ENCODE measurements at regions not wholly inside any gene's neighbourhood (a gene's known extent, or its start where the extent isn't known, plus 50 kb on each side); places are given as distances from the start of the nearest gene placed in this dataset.

DNA sequence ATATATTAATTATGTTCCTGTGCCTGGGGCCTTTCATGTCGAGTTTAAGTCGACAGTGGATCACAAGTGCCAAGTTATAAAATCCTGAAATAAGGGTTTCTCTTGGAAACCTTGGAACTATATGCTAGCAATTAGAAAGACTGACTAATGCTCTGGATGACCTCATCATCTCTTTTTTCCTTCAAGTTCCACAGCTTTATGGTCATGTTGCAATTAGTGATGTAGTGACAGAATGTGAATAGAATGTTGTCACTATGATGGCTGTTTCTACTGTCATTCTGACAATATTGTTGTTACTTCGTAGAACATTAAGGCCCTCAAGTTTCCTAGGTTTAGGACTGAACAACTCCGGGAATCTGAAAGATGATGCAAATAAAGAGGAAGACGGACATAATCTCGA lies 368.0 kb upstream of the SEMA6A start:
- no peak for DNase-seq (ENCODE audit: low read depth)

DNA sequence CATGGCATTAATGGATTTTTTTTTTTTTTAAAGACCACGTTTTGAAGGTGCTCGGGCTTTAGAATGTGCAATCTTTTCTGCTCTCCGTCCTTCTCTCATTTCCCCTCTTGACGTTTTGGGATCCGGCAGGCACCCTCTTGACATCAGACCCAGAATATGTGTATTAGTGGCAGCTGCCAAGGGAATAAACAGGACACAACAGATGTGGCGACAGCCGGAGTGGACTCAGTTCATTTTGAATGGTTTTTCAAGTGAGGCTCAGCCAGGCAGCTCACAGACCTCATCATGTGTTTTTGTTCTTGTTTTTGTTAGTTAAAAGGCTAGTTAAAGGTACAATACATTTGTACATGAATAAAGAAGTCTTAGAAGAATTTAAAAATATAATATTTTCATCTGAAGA lies 365.0 kb upstream of the SEMA6A start:
- in situ Hi-C loops (cut with HindIII; ENCODE audit: low pct_unique_long_range_greater_than_20kb, low sequenced_read_pairs), result no loop called here
- DNase-seq (ENCODE audit: low read depth), result no peak

More for the DNA sequence above, 368.0 kb upstream of the SEMA6A start:
- in situ Hi-C loops (cut with HindIII; ENCODE audit: low pct_unique_long_range_greater_than_20kb, low sequenced_read_pairs), result no loop called here

DNA sequence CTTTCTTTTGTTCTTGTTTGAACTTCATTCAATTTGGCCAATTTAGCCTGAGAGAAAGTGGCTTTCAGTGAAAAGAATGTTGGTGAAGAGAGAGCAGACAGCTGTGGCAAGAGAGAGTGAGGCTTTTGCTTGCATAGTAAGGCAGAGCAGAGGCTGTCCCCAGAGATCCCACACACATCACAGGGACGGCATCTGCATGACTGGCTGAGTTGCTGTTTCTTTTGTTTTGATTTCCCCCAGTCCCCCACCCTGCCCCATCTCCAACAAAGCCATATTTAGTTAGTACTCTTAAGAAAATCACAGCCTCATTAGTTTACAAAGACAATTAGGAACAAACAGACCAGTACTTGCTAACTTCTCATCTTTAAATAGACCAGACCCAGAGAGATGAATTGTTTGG lies 363.9 kb upstream of the SEMA6A start:
- no peak for DNase-seq (ENCODE audit: low read depth)
- in situ Hi-C loops (cut with HindIII; ENCODE audit: low pct_unique_long_range_greater_than_20kb, low sequenced_read_pairs), result no loop called here

DNA sequence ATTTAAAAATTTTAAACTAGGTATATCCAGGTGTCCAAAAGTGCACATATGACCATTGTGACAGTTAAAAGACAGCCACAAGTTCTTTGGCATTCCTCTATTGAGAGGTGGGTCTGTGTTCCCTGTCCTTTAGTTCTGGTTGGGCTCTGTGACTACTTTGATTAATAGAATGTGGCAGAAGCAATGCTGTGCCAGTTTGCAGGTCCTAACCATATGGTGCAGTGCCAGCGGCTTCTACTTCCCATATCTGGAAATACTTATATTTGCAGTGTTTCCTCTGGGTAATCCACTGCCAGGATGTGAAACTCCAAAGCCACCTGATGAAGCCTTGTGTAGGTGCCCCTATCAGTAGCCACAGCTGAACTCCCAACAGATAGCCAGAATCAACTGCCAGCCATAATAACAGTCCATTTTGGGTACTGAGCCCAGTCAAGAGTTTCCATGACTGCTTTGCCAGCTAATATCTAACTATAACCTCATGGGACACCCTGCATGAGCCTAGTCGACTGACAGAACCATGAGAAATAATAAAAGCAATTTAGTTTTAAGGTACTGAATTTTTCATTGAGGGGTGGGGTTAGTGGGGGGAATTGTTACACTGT lies 361.0 kb upstream of the SEMA6A start:
- DNase-seq (ENCODE audit: low read depth), result no peak
- in situ Hi-C loops (cut with HindIII; ENCODE audit: low pct_unique_long_range_greater_than_20kb, low sequenced_read_pairs), result no loop called here

DNA sequence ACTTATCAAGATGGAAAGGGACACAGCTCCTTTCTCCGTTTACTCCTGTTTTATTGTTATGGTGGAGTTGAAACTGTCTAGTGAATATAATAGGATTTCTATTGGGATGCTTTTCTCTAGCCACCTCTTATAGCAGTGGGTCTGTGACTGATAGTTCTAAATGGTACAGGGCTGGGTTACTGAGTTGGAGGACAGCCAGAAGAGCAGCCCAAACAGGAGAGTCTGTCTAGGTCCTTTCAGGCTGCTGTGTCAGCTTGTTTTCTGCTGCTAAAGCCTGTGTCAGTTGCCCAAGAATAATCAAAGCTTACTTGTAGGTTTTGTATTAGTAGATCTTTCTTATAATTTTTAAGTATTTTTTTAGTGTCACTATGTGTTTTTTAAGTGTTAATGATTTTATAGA lies 356.0 kb upstream of the SEMA6A start:
- no peak for DNase-seq (ENCODE audit: low read depth)
- in situ Hi-C loops (cut with HindIII; ENCODE audit: low pct_unique_long_range_greater_than_20kb, low sequenced_read_pairs), result no loop called here

DNA sequence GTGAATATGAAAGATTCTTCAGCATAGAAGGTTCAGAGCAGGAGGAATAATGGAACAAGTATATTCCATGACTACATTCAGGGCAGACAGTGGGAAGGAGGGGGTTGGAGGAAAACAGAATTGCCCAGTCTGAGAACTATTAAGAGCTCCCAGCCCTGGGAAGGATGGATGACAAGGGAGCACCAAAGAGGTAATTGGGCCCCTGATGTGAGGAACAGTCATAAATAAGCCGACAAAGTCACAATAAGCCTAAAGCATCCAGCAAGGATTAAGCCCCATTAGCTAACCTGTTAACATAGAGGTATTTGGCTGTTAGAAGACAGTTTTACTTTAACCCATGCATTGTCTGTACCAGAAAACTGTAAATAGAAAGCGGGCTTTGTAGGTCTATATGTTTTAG lies 348.7 kb upstream of the SEMA6A start:
- DNase-seq (ENCODE audit: low read depth), result no peak
- in situ Hi-C loops (cut with HindIII; ENCODE audit: low pct_unique_long_range_greater_than_20kb, low sequenced_read_pairs), result no loop called here

DNA sequence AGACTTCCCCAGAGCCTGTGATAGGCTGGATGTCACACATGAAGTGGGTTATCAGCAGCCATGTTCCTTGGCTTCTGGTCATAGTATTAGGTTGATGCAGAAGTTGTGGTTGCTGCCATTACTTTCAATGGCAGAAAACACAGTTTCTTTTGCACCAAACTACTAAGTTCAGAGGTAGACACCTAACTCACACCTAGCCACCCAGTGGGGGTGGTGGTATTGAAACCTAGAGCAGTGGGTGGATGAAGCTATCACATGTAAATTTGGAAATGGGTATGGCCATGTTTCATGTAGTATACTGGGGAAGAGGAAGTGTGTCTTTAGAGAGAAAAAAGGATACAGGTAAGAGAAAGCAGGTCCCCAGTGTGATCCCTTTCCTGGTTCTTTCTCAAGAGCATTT lies 347.9 kb upstream of the SEMA6A start:
- in situ Hi-C loops (cut with HindIII; ENCODE audit: low pct_unique_long_range_greater_than_20kb, low sequenced_read_pairs), result no loop called here
- DNase-seq (ENCODE audit: low read depth), result no peak

DNA sequence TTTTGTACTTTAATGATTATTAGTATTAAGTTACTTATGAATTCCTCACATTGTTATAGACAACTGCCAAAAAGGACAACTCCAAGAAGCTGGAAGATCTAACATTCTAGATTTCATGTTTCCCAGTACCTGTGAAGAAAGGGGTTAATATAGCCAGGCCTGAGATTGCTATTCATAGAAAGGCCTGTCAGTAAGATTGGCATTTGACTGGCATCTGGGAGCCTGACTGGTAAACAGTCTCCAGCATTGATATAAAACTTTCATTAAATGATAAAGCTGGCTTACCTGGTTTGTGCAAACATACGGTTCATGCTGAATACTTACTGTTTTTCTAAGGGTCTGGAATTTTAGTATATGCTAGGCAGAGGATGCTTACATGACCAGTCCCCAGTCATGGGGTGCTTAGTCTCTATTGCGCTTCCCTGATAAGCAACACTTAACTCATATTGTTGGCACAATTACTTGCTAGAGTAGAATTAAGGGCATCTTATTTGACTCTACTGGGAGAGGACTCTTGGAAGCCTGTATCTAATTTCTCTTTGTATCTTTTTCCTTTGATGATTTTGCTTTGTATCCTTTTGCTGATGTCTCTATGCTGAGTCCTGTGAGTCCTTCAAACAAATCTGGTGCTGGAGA lies 340.4 kb upstream of the SEMA6A start:
- DNase-seq (ENCODE audit: low read depth), result no peak
- in situ Hi-C loops (cut with HindIII; ENCODE audit: low pct_unique_long_range_greater_than_20kb, low sequenced_read_pairs), result no loop called here

DNA sequence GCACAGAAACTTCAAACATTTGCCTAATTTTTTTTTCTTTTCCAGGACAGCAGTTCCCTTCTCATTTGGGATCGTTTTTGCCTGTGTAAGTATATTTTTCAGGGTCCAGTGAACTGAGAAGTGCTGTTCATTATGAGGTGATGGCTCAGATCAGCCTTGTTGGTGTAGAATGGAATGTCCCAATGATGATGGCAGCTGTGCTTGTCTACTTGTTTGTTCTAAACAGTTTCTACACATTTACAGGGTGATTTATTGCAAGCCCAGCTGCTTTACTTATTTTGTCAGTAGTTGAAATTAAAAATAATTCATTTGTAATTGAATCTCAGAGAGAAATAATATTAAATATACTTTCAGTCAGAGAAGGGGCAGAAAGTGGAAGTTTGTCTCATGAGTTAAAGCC lies 337.6 kb upstream of the SEMA6A start:
- in situ Hi-C loops (cut with HindIII; ENCODE audit: low pct_unique_long_range_greater_than_20kb, low sequenced_read_pairs), result no loop called here
- no peak for DNase-seq (ENCODE audit: low read depth)

DNA sequence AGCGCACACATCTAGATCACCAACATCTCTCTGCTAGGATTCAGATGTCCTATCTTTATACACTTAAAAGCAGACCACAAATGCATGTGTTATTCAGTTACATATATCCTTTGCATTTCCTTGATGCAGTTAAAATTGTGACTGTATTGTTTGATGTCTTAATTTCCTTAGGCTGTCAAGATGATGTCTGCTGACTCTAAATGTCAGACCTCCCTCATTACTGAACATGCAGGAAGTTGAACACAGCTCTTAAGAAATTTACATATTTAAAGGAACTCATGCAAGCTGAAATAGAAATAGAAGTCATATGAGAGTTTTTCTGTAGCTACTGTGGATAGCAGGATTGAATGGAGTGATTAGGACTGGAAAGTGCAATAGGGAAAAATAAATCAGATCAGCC lies 336.5 kb upstream of the SEMA6A start:
- DNase-seq (ENCODE audit: low read depth), result no peak
- in situ Hi-C loops (cut with HindIII; ENCODE audit: low pct_unique_long_range_greater_than_20kb, low sequenced_read_pairs), result no loop called here

DNA sequence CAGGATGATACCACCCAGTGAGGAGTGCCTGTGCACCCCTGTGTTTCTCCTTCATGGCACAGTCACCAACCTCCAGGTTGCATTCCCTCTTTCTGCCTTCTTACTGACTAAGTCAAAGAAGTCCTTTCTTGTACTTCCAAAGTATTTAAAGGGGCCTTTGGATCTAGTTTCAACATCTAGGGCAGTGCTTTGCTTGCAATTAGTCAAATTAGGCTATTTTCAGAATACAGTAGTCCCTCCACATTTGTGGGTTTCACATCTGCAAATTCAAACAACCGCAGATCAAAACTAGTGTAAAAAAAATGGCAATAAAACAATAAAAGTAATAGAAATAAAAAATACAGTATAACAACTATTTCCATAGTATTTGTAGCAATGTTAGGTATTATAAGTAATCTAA lies 333.9 kb upstream of the SEMA6A start:
- DNase-seq (ENCODE audit: low read depth), result no peak
- in situ Hi-C loops (cut with HindIII; ENCODE audit: low pct_unique_long_range_greater_than_20kb, low sequenced_read_pairs), result no loop called here

DNA sequence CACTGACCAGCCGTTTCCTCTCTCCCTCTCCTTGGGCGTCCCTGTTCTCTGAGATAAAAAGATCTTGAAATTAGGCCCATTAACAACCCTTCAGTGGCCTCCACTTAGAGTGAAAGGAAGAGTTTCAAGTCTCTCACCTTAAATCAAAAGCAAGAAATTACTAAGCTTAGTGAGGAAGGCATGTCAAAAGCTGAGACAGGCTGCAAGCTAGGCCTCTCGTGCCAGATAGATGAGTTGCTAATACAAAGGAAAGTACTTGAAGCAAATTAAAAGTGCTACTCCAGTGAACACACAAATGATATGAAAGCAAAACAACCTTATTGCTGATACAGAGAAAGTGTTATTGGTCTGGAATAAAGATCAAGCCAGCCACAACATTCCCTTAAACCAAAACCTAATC lies 331.3 kb upstream of the SEMA6A start:
- DNase-seq (ENCODE audit: low read depth), result no peak
- in situ Hi-C loops (cut with HindIII; ENCODE audit: low pct_unique_long_range_greater_than_20kb, low sequenced_read_pairs), result no loop called here

DNA sequence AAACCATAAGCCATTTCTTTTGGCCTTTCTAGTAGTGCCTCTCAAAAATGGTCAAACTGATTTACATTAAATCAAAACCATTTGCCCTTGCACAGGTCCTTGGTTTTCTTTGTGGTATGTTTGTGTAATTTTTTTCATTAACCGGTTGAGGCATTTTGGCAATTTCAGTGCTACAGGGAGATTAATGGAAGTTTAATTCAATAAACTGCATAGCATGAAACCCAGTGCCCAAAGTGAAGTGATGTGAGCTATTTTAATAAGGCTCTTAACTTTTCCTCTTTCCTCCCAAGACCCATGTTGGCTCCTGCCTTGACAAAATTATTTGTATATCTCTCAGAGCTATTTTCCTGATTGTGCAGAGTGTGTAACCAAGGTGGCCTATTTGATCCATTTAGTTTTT lies 326.2 kb upstream of the SEMA6A start:
- in situ Hi-C loops (cut with HindIII; ENCODE audit: low pct_unique_long_range_greater_than_20kb, low sequenced_read_pairs), result no loop called here
- no peak for DNase-seq (ENCODE audit: low read depth)

DNA sequence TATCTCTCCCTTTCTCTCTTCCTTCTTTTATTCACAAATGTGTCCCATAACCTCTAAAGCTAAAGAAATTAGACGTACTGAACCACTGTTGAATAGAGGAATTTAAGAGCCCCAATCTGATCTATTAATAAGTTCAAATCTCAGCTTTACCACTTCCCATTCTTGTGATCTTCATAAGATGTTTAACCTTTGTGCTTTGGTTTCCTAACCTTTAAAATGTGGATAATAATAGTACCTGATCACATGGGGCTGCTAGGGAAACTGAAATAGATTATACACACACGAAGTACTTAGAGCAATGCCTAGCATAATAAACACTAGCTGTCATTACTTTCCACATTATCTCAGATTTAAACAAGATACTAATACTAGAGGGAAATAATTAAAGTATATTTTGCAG lies 324.3 kb upstream of the SEMA6A start:
- in situ Hi-C loops (cut with HindIII; ENCODE audit: low pct_unique_long_range_greater_than_20kb, low sequenced_read_pairs), result no loop called here
- no peak for DNase-seq (ENCODE audit: low read depth)

DNA sequence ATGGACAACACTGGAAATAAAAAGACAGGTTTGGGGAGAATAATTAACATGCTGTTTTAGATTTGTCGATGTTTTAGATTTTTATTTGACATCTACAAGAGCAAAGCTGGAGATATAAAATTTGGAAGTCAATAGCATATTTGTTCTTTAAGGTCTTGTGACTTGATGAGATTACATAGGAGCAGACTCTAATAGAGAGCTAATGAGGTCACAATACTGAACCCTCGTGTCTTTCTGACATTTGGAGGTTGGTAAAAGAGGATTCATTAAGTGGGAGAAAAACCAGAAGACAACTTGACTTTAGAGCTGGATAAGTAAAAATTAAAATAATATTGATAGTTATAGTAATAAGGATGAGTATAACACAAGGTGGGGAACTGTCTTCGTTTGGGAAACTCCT lies 322.7 kb upstream of the SEMA6A start:
- in situ Hi-C loops (cut with HindIII; ENCODE audit: low pct_unique_long_range_greater_than_20kb, low sequenced_read_pairs), result no loop called here
- DNase-seq (ENCODE audit: low read depth), result no peak

DNA sequence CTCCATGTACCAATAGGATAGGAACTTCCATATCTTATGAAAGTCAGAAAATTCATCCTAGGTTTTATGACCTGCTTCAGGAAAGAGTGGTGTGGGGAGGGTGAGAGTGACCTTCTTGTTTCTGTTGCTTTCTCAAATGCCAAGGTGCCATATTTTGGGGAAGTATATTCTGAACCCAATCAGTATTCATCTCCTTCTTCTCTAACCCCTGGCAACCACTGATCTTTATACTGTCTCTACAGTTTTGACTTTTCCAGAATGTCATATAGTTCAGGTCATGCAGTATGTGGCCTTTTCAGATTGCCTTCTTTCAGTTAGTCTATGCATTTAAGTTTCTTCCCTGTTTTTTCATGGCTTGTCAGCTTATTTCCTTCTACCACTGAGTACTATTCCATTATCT lies 321.4 kb upstream of the SEMA6A start:
- DNase-seq (ENCODE audit: low read depth), result no peak
- in situ Hi-C loops (cut with HindIII; ENCODE audit: low pct_unique_long_range_greater_than_20kb, low sequenced_read_pairs), result no loop called here

DNA sequence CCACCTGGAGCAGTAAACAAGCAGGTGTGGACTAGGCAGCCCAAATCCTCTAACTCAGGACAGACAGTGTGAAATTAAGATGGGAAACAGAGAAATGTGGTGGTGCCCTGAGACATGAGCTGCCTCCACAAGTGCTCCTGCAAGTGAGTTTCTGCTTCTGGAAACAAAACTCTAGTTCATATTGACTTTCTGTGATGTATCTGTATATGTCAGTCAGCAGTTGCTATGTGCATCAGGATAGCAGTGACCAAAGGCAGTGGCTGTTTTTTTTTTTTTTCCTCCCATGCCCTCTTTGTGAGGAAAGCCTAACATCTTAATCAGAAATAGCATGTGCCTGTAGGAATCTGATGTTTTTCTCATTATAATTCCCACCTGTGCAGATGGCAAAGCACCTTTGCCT lies 318.4 kb upstream of the SEMA6A start:
- in situ Hi-C loops (cut with HindIII; ENCODE audit: low pct_unique_long_range_greater_than_20kb, low sequenced_read_pairs), result no loop called here
- DNase-seq (ENCODE audit: low read depth), result no peak

DNA sequence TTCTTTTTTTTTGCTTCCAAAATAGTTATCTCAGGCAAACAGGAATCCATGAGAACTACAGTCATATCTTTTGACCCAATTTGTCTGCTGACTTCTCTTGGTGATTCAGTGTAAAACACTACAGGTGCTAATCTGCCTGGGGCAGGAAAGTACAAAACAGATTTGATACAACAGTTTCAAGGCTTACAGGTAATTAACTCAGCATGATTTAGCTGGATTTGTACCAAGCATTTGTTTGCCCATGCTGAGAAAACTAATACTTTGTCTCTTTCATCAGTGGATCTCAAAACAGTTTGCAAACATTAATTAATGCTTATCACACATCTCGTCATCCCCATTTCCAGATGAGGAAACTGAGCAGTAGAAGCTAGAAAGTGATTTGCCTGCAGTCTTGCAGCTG lies 312.5 kb upstream of the SEMA6A start:
- DNase-seq (ENCODE audit: low read depth), result no peak
- in situ Hi-C loops (cut with HindIII; ENCODE audit: low pct_unique_long_range_greater_than_20kb, low sequenced_read_pairs), result no loop called here

DNA sequence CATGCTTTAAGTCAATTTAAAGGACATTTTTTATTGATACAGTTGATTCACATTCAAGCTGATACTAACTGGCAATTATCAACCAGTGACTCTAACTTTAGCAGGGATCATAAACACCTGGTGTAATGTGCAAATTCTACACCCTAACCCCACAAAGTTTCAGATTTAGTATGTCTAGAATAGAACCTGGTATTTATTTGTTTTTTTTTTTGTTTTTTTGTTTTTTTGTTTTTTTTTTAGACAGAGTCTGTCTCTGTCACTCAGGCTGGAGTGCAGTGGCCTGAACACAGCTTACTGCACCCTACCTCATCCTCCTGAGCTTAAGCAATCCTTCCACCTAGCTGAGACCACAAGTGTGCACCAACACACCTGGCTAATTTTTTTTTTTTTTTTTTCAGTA lies 311.2 kb upstream of the SEMA6A start:
- no peak for DNase-seq (ENCODE audit: low read depth)
- in situ Hi-C loops (cut with HindIII; ENCODE audit: low pct_unique_long_range_greater_than_20kb, low sequenced_read_pairs), result no loop called here

DNA sequence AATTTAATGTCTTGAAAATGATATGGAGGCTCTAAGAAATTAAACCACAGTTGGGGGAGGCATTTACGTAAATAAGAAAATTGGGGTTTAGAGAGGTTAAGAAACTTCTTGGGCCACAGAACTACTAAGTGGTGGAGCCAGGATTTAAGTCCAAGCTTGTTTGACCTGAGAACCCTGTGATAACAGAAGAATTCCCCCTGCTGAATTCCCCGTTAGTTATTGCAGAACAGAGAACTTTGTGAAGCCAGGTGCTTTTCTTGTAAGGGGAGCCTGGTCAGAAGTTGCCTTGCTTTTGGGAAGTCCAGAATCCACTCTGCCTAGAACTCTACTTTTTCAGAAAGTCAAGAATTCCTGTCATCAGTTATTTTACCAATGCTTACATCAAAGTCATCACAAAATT lies 309.3 kb upstream of the SEMA6A start:
- in situ Hi-C loops (cut with HindIII; ENCODE audit: low pct_unique_long_range_greater_than_20kb, low sequenced_read_pairs), result no loop called here

More for the DNA sequence above, 309.3 kb upstream of the SEMA6A start:
- no peak for DNase-seq (ENCODE audit: low read depth)

Measured in Caki2 (cell line).